K562 (cell line): ENCODE measurements at regions not wholly inside any gene's neighbourhood (a gene's known extent, or its start where the extent isn't known, plus 50 kb on each side); places are given as distances from the start of the nearest gene placed in this dataset.
A peak's percentile ranks its signal among the peaks of the same experiment; 100 is the strongest.

ENCODE experiments used
- ATAC-seq: fragments of 200-7000 bp; cut with Tn5 transposase; 3 replicates; pipeline ENCODE4 v1.9.1; 2020; ENCODE audit warnings: moderate library complexity
- BruUV-seq: library from RNA; stranded (reverse); fragments of 400-500 nt; replicated peaks from 2 replicates; lab custom pipeline; 2021; lab: Mats Ljungman, UMichigan
- CTCF ChIA-PET: fragments of 300-600 bp; formaldehyde crosslinking; extraction: SDS; loops from one replicate; lab custom pipeline; 2021; ENCODE audit warnings: low intra/inter-chr PET ratio; lab: Yijun Ruan, JAX
- POLR2A ChIA-PET: fragments of 300-600, 350-650 bp; sonication (Branson Sonifier 250); formaldehyde crosslinking; extraction: SDS; loops from one replicate; lab custom pipeline; 2021; ENCODE audit warnings: antibody characterized with exemption, inconsistent platforms; lab: Yijun Ruan, JAX
- DNase-seq, 4 experiments: peaks; one replicate each; pipeline versions ENCODE4 v3.0.0 to v3.0.0-alpha.2; 2011 to 2018; ENCODE audit warnings: low spot score in 3 of 4, mixed read lengths in 3 of 4; ENCODE audit errors: extremely low read depth in 1 of 4
- FAIRE-seq: peaks from 2 replicates; lab custom pipeline; 2011; peaks lifted over from hg19 to GRCh38; lab: Jason Lieb, UNC
- H2AFZ ChIP-seq: 2 replicates; pipeline ENCODE4 v1.6.0; 2011; ENCODE audit warnings: low read depth, low read length, control low read depth, inconsistent platforms
- H3K27ac ChIP-seq: fragments of 200-600 bp; 3 replicates; pipeline ENCODE4 v1.8.0; 2011; ENCODE audit warnings: low read depth, mild to moderate bottlenecking, control low read depth, inconsistent platforms, low read length, moderate library complexity, mixed read lengths; ENCODE audit errors: extremely low read depth
- H3K27me3 ChIP-seq, 2 experiments: fragments of 300-600 bp in 1 of 2; 2 replicates in 1 of 2; 3 replicates in 1 of 2; pipeline versions ENCODE4 v1.6.0 to v1.8.0; 2011; ENCODE audit warnings: inconsistent platforms in 2 of 2, low read length in 2 of 2, mild to moderate bottlenecking in 1 of 2, mixed read lengths in 1 of 2, moderate library complexity in 1 of 2; ENCODE audit not compliant: control insufficient read depth in 2 of 2, insufficient read depth in 2 of 2
- H3K36me3 ChIP-seq: fragments of 300-600 bp; 3 replicates; pipeline ENCODE4 v1.8.0; 2011; ENCODE audit warnings: mild to moderate bottlenecking, low read length, inconsistent platforms; ENCODE audit not compliant: control insufficient read depth, insufficient read depth
- H3K4me1 ChIP-seq, 2 experiments: fragments of 200-600 bp in 1 of 2; replicated peaks in 1 of 2; 2 replicates in 1 of 2; 3 replicates in 1 of 2; pipeline versions ENCODE4 v1.5.1 to v1.8.0; 2011; ENCODE audit warnings: inconsistent platforms in 2 of 2, low read length in 2 of 2, mild to moderate bottlenecking in 1 of 2, mixed read lengths in 1 of 2, moderate library complexity in 1 of 2; ENCODE audit not compliant: control insufficient read depth in 2 of 2, insufficient read depth in 2 of 2
- H3K4me2 ChIP-seq: 2 replicates; pipeline ENCODE4 v1.6.1; 2011; ENCODE audit warnings: low read length, control low read depth, inconsistent platforms, mixed read lengths; ENCODE audit not compliant: insufficient read depth
- H3K4me3 ChIP-seq: fragments of 200-600 bp; sonication (generic), shearing (Covaris generic); 2 replicates; pipeline ENCODE4 v1.5.1; 2016; ENCODE audit warnings: control low read depth, inconsistent platforms
- H3K79me2 ChIP-seq: fragments of 200-600 bp; 3 replicates; pipeline ENCODE4 v1.8.0; 2011; ENCODE audit warnings: low read length, inconsistent platforms; ENCODE audit not compliant: control insufficient read depth, insufficient read depth
- H3K9ac ChIP-seq, 2 experiments: 2 replicates each; pipeline versions ENCODE4 v1.6.0 to v1.6.1; 2011; ENCODE audit warnings: low read depth in 2 of 2, low read length in 2 of 2, control low read depth in 1 of 2, inconsistent platforms in 1 of 2, mild to moderate bottlenecking in 1 of 2, mixed read lengths in 1 of 2; ENCODE audit not compliant: insufficient read depth in 1 of 2
- H3K9me1 ChIP-seq: one replicate; pipeline ENCODE4 v1.6.0; 2011; ENCODE audit warnings: inconsistent platforms, mild to moderate bottlenecking, low read length, moderate library complexity; ENCODE audit not compliant: control insufficient read depth, insufficient read depth
- H3K9me3 ChIP-seq: replicated peaks from 2 replicates; pipeline ENCODE4 v1.5.1; 2011; ENCODE audit warnings: low read depth, low read length, inconsistent platforms; ENCODE audit not compliant: control insufficient read depth, insufficient read depth
- H4K20me1 ChIP-seq: replicated peaks from 2 replicates; pipeline ENCODE4 v1.6.1; 2011; ENCODE audit warnings: low read length, inconsistent platforms, mixed read lengths; ENCODE audit not compliant: control insufficient read depth, insufficient read depth
- ARHGAP35 ChIP-seq: fragments of 450-650 bp; IDR thresholded peaks from 2 replicates; pipeline ENCODE4 v1.6.1; 2018; ENCODE audit not compliant: partially characterized antibody
- CBX3 ChIP-seq, 2 experiments: IDR thresholded peaks; 1 replicate in 1 of 2; 2 replicates in 1 of 2; pipeline ENCODE4 v1.6.1; 2012; ENCODE audit warnings: inconsistent platforms in 2 of 2, low read length in 2 of 2, borderline replicate concordance in 1 of 2, control low read depth in 1 of 2
- FOXJ3 ChIP-seq: sonication (generic); formaldehyde crosslinking; IDR thresholded peaks from 2 replicates; pipeline ENCODE4 v1.4.0; 2020; ENCODE audit warnings: mild to moderate bottlenecking, missing genetic modification reagents
- GATA2 ChIP-seq: sonication (generic); formaldehyde crosslinking; IDR thresholded peaks from 2 replicates; pipeline ENCODE4 v1.4.0; 2020; ENCODE audit warnings: mild to moderate bottlenecking, missing genetic modification reagents
- POLR2AphosphoS2 ChIP-seq: IDR thresholded peaks from 2 replicates; pipeline ENCODE4 v1.6.1; 2012; ENCODE audit warnings: low read length, improper control_type of control experiment
- RBM22 ChIP-seq: fragments of 200-400 bp; formaldehyde crosslinking; IDR thresholded peaks from 2 replicates; pipeline ENCODE4 v1.6.1; 2018; ENCODE audit warnings: low read length, low read depth; ENCODE audit not compliant: poor library complexity, severe bottlenecking
- SIRT6 ChIP-seq: IDR thresholded peaks from one replicate; pipeline ENCODE4 v1.6.1; 2012; ENCODE audit warnings: low read depth, mild to moderate bottlenecking, control low read depth, inconsistent platforms, low read length, moderate library complexity
- ZFP30 ChIP-seq: fragments of 250-450 bp; sonication (Bioruptor Pico); IDR thresholded peaks from 2 replicates; pipeline ENCODE4 v1.8.0; 2022; ENCODE audit warnings: moderate library complexity, mild to moderate bottlenecking, inconsistent platforms, borderline replicate concordance
- WGBS: fragments of 100-300 bp; shearing (Covaris generic); methylation state at CpG from one replicate; pipeline ENCODE4 v1.1.6; 2016; ENCODE audit warnings: low coverage, mixed read lengths; ENCODE audit not compliant: insufficient coverage; ENCODE audit errors: missing lambda C conversion rate; 5-methylcytosine and 5-hydroxymethylcytosine counted together
- in situ Hi-C: fragments of 300-500 bp; cut with MboI; formaldehyde crosslinking; loops from 4 replicates; pipeline ENCODE4 v1.15.0; 2018; ENCODE audit warnings: inconsistent platforms, mixed read lengths
- intact Hi-C: fragments of 100-400 bp; cut with micrococcal nuclease; formaldehyde crosslinking; loops from 2 replicates; pipeline ENCODE4 v1.14.2; 2022
- TF ChIP-seq, protein P1 (sequence below): IDR thresholded peaks from 2 replicates; pipeline ENCODE4 v1.6.1; 2012; ENCODE audit warnings: low read depth, low read length, improper control_type of control experiment, borderline replicate concordance

DNA sequence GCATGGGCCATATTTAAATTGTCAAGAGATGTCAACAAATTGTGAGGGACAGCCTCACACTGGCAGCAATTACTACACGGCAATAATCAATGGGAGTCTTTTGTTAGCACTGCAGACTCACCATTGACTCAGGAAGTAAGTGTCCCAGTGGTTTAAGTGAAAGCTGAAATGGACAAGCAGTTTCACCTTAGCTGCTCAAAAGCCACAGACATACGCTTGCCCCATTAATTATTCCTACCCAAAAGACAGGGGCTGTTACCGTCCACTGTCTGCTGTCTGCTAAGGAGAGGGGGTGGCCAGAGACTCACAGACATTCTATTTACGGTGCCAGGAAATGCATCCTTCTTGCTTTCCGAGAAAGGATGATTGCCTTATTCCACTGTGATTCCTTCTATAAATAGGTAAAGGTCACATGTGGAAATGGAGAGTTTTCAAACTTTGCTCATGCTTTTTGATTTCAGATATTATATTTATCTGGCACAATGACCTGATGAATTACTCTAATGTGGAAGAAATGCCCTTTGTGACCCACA lies 309.7 kb upstream of the NFE2L3 start:
- TF ChIP-seq POLR2AphosphoS2, result no peak
- TF ChIP-seq RBM22, result no peak
- no peak for TF ChIP-seq CBX3 (IDR thresholded peaks at IDR 0.05; ENCODE audit: borderline replicate concordance in 1 of 2, low read length in 2 of 2)
- TF ChIP-seq SIRT6, result no peak
- no peak for TF ChIP-seq GATA2 (CRISPR knock-in tag)
- TF ChIP-seq ARHGAP35, result no peak
- no peak for TF ChIP-seq FOXJ3 (CRISPR knock-in tag)
- TF ChIP-seq ZFP30 (CRISPR knock-in tag), result no peak
- TF ChIP-seq, protein P1, sequence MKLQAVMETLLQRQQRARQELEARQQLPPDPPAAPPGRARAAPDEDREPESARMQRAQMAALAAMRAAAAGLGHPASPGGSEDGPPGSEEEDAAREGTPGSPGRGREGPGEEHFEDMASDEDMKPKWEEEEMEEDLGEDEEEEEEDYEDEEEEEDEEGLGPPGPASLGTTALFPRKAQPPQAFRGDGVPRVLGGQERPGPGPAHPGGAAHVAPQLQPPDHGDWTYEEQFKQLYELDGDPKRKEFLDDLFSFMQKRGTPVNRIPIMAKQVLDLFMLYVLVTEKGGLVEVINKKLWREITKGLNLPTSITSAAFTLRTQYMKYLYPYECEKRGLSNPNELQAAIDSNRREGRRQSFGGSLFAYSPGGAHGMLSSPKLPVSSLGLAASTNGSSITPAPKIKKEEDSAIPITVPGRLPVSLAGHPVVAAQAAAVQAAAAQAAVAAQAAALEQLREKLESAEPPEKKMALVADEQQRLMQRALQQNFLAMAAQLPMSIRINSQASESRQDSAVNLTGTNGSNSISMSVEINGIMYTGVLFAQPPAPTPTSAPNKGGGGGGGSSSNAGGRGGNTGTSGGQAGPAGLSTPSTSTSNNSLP, result no peak
- in situ Hi-C loops (loop anchor here (25.0 kb wide), 1 partner anchor 455 kb away; no protein-coding TSS in a partner anchor), intact Hi-C loops (no loop called here)
- ATAC-seq, result no peak
- H3K9ac ChIP-seq, result no peak overlapping the region
- H3K4me2 ChIP-seq, result no peak overlapping the region
- DNase-seq, result no peak
- 19% methylated on average over 5 of the region's 5 CpGs for WGBS
- no peaks in the 10 kb centered on the region; a peak in 2 of 5 replicates for H3K4me1 ChIP-seq
- H4K20me1 ChIP-seq, result no peaks in the 10 kb centered on the region
- H3K4me3 ChIP-seq, result no peak overlapping the region
- H3K27me3 ChIP-seq, result 0 out of 5 replicates have a peak, but pooled peaks cover 0 to 2% of the 10 kb centered on the region in 2 experiments
- FAIRE-seq, result no peak
- no peak overlapping the region for H3K27ac ChIP-seq
- CTCF ChIA-PET, result no interaction called here
- no TSS peak for BruUV-seq
- H3K9me3 ChIP-seq, result no peaks in the 10 kb centered on the region
- no peaks in the 10 kb centered on the region for H3K36me3 ChIP-seq
- no peaks in the 10 kb centered on the region for H3K9me1 ChIP-seq
- POLR2A ChIA-PET, result no interaction called here
- H2AFZ ChIP-seq, result peak overlapping the region; percentile 33; the same call in 1 of the 2 replicates
- no peaks in the 10 kb centered on the region for H3K79me2 ChIP-seq
